ENCODE measurements at regions not wholly inside any gene's neighbourhood (a gene's known extent, or its start where the extent isn't known, plus 50 kb on each side); places are given as distances from the start of the nearest gene placed in this dataset.

DNA sequence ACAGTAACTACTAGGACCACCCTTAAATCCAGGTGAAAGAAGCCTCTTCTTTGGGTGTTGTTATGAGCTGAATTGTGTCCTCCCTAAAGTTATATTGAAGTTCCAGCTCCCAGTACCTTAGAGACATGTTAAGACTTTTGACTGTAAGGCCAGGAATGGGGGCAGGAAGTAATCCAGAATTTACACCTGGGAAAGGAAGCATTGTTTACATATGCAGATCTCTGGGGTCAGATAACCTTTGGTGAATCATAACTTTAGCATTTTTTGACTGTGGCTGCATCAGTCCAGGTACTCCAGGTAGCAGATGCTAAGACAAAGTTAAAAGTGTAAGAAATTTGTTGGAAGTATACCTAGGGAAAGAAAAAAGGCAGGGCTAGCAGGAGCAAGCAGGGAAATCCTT, 104.9 kb upstream of the CENPE start:
- TF ChIP-seq, protein P1, sequence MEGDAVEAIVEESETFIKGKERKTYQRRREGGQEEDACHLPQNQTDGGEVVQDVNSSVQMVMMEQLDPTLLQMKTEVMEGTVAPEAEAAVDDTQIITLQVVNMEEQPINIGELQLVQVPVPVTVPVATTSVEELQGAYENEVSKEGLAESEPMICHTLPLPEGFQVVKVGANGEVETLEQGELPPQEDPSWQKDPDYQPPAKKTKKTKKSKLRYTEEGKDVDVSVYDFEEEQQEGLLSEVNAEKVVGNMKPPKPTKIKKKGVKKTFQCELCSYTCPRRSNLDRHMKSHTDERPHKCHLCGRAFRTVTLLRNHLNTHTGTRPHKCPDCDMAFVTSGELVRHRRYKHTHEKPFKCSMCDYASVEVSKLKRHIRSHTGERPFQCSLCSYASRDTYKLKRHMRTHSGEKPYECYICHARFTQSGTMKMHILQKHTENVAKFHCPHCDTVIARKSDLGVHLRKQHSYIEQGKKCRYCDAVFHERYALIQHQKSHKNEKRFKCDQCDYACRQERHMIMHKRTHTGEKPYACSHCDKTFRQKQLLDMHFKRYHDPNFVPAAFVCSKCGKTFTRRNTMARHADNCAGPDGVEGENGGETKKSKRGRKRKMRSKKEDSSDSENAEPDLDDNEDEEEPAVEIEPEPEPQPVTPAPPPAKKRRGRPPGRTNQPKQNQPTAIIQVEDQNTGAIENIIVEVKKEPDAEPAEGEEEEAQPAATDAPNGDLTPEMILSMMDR (IDR thresholded peaks at IDR 0.05; ENCODE audit: low read length): no peak
- no peak for TF ChIP-seq EZH2 (IDR thresholded peaks at IDR 0.05; ENCODE audit: borderline replicate concordance, low read length)

Measured in OCI-LY1 (cell line).